Breast epithelium (tissue), 3 donors: ENCODE measurements at regions not wholly inside any gene's neighbourhood (a gene's known extent, or its start where the extent isn't known, plus 50 kb on each side); places are given as distances from the start of the nearest gene placed in this dataset.

ENCODE experiments used
- CTCF ChIP-seq, 3 donors: fragments of 450-650 bp; IDR thresholded peaks; one replicate each; pipeline ENCODE4 v1.5.1; 2016 to 2017; ENCODE audit warnings: antibody characterized with exemption in 3 of 3, mild to moderate bottlenecking in 3 of 3, moderate library complexity in 3 of 3
- POLR2A ChIP-seq: fragments of 450-650 bp; IDR thresholded peaks from one replicate; pipeline ENCODE4 v1.6.1; 2016; ENCODE audit warnings: antibody characterized with exemption, mild to moderate bottlenecking, moderate library complexity
- POLR2AphosphoS5 ChIP-seq, 3 donors: sonication (generic); formaldehyde crosslinking; IDR thresholded peaks; one replicate each; pipeline ENCODE4 v1.6.1; 2017; ENCODE audit warnings: antibody characterized with exemption in 3 of 3

GRCh38 chr14:31944256-31945073, 132.6 kb upstream of the ARHGAP5 start:
- no peak for TF ChIP-seq CTCF (IDR thresholded peaks at IDR 0.05)
- TF ChIP-seq POLR2A, result no peak
- no peak for TF ChIP-seq POLR2AphosphoS5 (IDR thresholded peaks at IDR 0.05)
